Stomach (tissue), 8 donors: ENCODE measurements at regions not wholly inside any gene's neighbourhood (a gene's known extent, or its start where the extent isn't known, plus 50 kb on each side); places are given as distances from the start of the nearest gene placed in this dataset.

ENCODE experiments used
- DNase-seq, 2 donors: peaks; one replicate each; pipeline versions ENCODE4 v3.0.0 to v3.0.0-alpha.2; 2013 to 2019
- H3K27ac ChIP-seq, 5 donors: fragments of 200-600 bp in 4 of 5; sonication (generic) in 4 of 5; one replicate each; pipeline ENCODE4 v1.5.1; 2013 to 2019; ENCODE audit warnings: mild to moderate bottlenecking in 1 of 5, moderate library complexity in 1 of 5
- H3K27me3 ChIP-seq, 3 donors: fragments of 200-600 bp; sonication (generic); one replicate each; pipeline ENCODE4 v1.5.1; 2017 to 2019; ENCODE audit warnings: mixed run types in 1 of 3
- H3K36me3 ChIP-seq, 4 donors: fragments of 200-600 bp; sonication (generic); 1 replicate in 3 of 4; 2 replicates in 1 of 4; pipeline ENCODE4 v1.5.1; 2016 to 2019
- H3K4me1 ChIP-seq, 4 donors: fragments of 200-600 bp; sonication (generic); one replicate each; pipeline ENCODE4 v1.5.1; 2016 to 2019
- H3K4me3 ChIP-seq, 4 donors: fragments of 200-600 bp; sonication (generic) in 3 of 4; one replicate each; pipeline ENCODE4 v1.5.1; 2016 to 2019; ENCODE audit warnings: mild to moderate bottlenecking in 1 of 4
- H3K9me3 ChIP-seq, 4 donors: fragments of 200-600 bp; sonication (generic); one replicate each; pipeline ENCODE4 v1.5.1; 2016 to 2019
- CTCF ChIP-seq, 7 experiments: fragments of 450-650 bp in 4 of 7; fragments of 200-600 bp in 3 of 7; sonication (generic) in 3 of 7; IDR thresholded peaks; one replicate each; pipeline ENCODE4 v1.5.1; 2016 to 2019; ENCODE audit warnings: antibody characterized with exemption in 7 of 7, control low read depth in 2 of 7, mild to moderate bottlenecking in 1 of 7
- EP300 ChIP-seq: sonication (generic); formaldehyde crosslinking; IDR thresholded peaks from one replicate; pipeline ENCODE4 v1.6.1; 2017; ENCODE audit warnings: antibody characterized with exemption
- POLR2A ChIP-seq, 4 donors: fragments of 450-650 bp; IDR thresholded peaks; one replicate each; pipeline ENCODE4 v1.6.1; 2016; ENCODE audit warnings: antibody characterized with exemption in 4 of 4, control low read depth in 2 of 4, mild to moderate bottlenecking in 1 of 4, moderate library complexity in 1 of 4
- POLR2AphosphoS5 ChIP-seq, 3 donors: sonication (generic); formaldehyde crosslinking; IDR thresholded peaks; one replicate each; pipeline ENCODE4 v1.6.1; 2016; ENCODE audit warnings: antibody characterized with exemption in 3 of 3
- WGBS, 5 donors: extraction: QIAGEN DNeasy Blood & Tissue Kit in 3 of 5; methylation state at CpG; one replicate each; pipeline versions ENCODE4 v1.1.5 to v1.1.7; 2013 to 2018; 5-methylcytosine and 5-hydroxymethylcytosine counted together
- intact Hi-C: fragments of 100-400 bp; cut with DNase I; formaldehyde crosslinking; loops from one replicate; pipeline ENCODE4 v1.15.1; 2023; ENCODE audit warnings: low total_unique reads
- donor health status: healthy with polysubstance abuse.
- donor health status: Bipolar disorder and iron deficiency.
- donor health status: healthy.

GRCh38 chr3:127037971-127038446, 55.1 kb downstream of the PLXNA1 start:
- Histone ChIP-seq H3K36me3 (peaks cover 9 to 19% (median 18%) of the 10 kb centered on the region in 4 donors), H3K27ac (no peak overlapping the region), H3K9me3 (no peaks in the 10 kb centered on the region), H3K27me3 (peaks cover 0 to 16% (median 0%) of the 10 kb centered on the region in 3 donors), H3K4me1 (peaks cover 7 to 27% (median 18%) of the 10 kb centered on the region in 4 donors), H3K4me3 (no peak overlapping the region)
- intact Hi-C loops: no loop called here
- no peak for TF ChIP-seq POLR2AphosphoS5 (IDR thresholded peaks at IDR 0.05)
- TF ChIP-seq POLR2A (IDR thresholded peaks at IDR 0.05): no peak
- no peak for TF ChIP-seq EP300
- TF ChIP-seq CTCF (IDR thresholded peaks at IDR 0.05): no peak
- DNase-seq: no peak
- WGBS, 5 donors: 68 to 82% (median 82%) methylated on average over 7 to 10 of the region's 10 CpGs

DNA sequence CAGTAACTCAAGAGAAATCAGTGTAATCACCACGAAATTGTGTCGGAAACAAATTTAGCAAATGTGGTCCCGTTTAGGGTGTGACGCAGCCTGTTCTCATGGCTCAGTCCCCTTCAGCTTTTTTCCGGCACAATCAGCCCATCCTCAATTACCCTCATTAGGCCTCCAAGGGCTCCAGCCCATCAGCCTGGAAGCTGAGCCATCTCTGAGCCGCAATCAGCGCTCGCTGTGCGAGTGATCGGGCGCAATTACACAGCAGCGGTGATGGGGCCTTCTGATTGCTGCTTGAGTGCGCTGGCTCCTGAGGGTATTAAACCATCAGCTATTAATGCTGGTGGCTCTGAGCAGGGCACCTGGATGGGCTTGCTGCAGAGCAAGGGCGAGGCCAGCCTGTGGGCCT, 55.6 kb downstream of the PLXNA1 start:
- WGBS, 5 donors: 89 to 96% (median 94%) methylated on average over 11 to 14 of the region's 14 CpGs
- H3K27me3 ChIP-seq: peaks cover 0 to 16% (median 0%) of the 10 kb centered on the region in 3 donors
- H3K27ac ChIP-seq: no peak overlapping the region
- TF ChIP-seq CTCF (IDR thresholded peaks at IDR 0.05) (no peak), EP300 (no peak), POLR2AphosphoS5 (IDR thresholded peaks at IDR 0.05) (no peak), POLR2A (IDR thresholded peaks at IDR 0.05) (no peak)
- peak in 1 of 2 donors; percentile 19 for DNase-seq
- no peaks in the 10 kb centered on the region for H3K9me3 ChIP-seq
- peaks cover 11 to 32% (median 23%) of the 10 kb centered on the region in 4 donors for H3K4me1 ChIP-seq
- no peak overlapping the region for H3K4me3 ChIP-seq
- intact Hi-C loops: no loop called here
- H3K36me3 ChIP-seq: peaks cover 4 to 15% (median 13%) of the 10 kb centered on the region in 4 donors

GRCh38 chr3:127038923-127039581, 56.1 kb downstream of the PLXNA1 start:
- Histone ChIP-seq H3K27me3 (peaks cover 0 to 16% (median 0%) of the 10 kb centered on the region in 3 donors), H3K4me1 (peaks cover 17 to 38% (median 24%) of the 10 kb centered on the region in 4 donors), H3K9me3 (no peaks in the 10 kb centered on the region), H3K36me3 (peaks cover 0 to 9% (median 8%) of the 10 kb centered on the region in 4 donors), H3K4me3 (no peak overlapping the region), H3K27ac (no peak overlapping the region)
- intact Hi-C loops: no loop called here
- 75 to 92% (median 88%) methylated on average over 12 of the region's 12 CpGs for WGBS, 5 donors
- DNase-seq: peak in 1 of 2 donors; percentile 1
- no peak for TF ChIP-seq POLR2AphosphoS5 (IDR thresholded peaks at IDR 0.05)
- TF ChIP-seq CTCF (IDR thresholded peaks at IDR 0.05): no peak
- no peak for TF ChIP-seq POLR2A (IDR thresholded peaks at IDR 0.05)
- no peak for TF ChIP-seq EP300

DNA sequence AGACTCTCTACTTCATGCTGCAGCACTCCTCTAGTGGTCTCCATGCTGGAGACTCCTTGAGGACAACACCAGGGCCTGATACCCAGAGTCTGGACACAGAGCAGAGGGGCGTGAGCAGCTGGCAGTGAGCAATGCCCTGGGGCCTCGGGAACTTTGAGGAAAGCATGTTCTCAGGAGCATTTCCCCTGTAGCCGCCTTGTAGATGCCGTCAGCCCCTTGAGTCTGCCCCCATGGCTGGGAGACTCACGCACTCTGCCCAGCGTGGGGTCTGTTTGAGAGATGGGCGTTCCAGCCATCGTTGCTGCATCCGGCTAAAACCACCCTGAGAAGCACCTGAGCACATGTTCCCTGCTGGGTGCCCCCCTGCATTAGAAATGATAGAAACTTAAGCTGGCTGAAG, 56.8 kb downstream of the PLXNA1 start:
- H3K27ac ChIP-seq: no peak overlapping the region
- TF ChIP-seq CTCF (IDR thresholded peaks at IDR 0.05) (no peak), EP300 (no peak), POLR2A (IDR thresholded peaks at IDR 0.05) (no peak), POLR2AphosphoS5 (IDR thresholded peaks at IDR 0.05) (no peak)
- 86 to 94% (median 93%) methylated on average over 3 to 9 of the region's 9 CpGs for WGBS, 5 donors

More for the DNA sequence above, 56.8 kb downstream of the PLXNA1 start:
- Histone ChIP-seq H3K4me1 (peaks cover 18 to 40% (median 22%) of the 10 kb centered on the region in 4 donors), H3K9me3 (no peaks in the 10 kb centered on the region), H3K27me3 (peaks cover 0 to 16% (median 0%) of the 10 kb centered on the region in 3 donors), H3K36me3 (peaks cover 0 to 2% (median under 1%) of the 10 kb centered on the region in 4 donors), H3K4me3 (no peak overlapping the region)
- DNase-seq: peak in 1 of 2 donors; percentile 2
- intact Hi-C loops: no loop called here
